GM12878 (cell line): ENCODE measurements at regions not wholly inside any gene's neighbourhood (a gene's known extent, or its start where the extent isn't known, plus 50 kb on each side); places are given as distances from the start of the nearest gene placed in this dataset.

Experiments
- ATAC-seq: fragments of 200-7000 bp; cut with Tn5 transposase; 3 replicates; pipeline ENCODE4 v1.9.1; 2020; ENCODE audit warnings: mild to moderate bottlenecking, moderate library complexity
- BruUV-seq: library from RNA; stranded (reverse); fragments of 400-500 nt; replicated peaks from 2 replicates; lab custom pipeline; 2021; lab: Mats Ljungman, UMichigan
- CTCF ChIA-PET: fragments of 300-600 bp; sonication (Branson Sonifier 250); formaldehyde crosslinking; extraction: SDS; loops from one replicate; lab custom pipeline; 2021; ENCODE audit warnings: inconsistent platforms; lab: Yijun Ruan, JAX
- POLR2A ChIA-PET: fragments of 350-600 bp; formaldehyde crosslinking; extraction: SDS; loops from one replicate; lab custom pipeline; 2021; ENCODE audit warnings: inconsistent platforms; lab: Charles Lee
- RAD21 ChIA-PET: fragments of 300-600 bp; sonication (Branson Sonifier 250); formaldehyde crosslinking; loops from one replicate; lab custom pipeline; 2023; ENCODE audit warnings: antibody characterized with exemption; ENCODE audit not compliant: unreplicated experiment; lab: Charles Lee
- SMC1A ChIA-PET: fragments of 300-600 bp; sonication (Branson Sonifier 250); formaldehyde crosslinking; loops from one replicate; lab custom pipeline; 2023; ENCODE audit not compliant: unreplicated experiment, uncharacterized antibody; lab: Charles Lee
- DNase-seq: peaks from one replicate; pipeline ENCODE4 v3.0.0-alpha.2; 2011; ENCODE audit warnings: low read depth, low spot score
- FAIRE-seq: peaks from 3 replicates; lab custom pipeline; 2011; peaks lifted over from hg19 to GRCh38; lab: Jason Lieb, UNC
- H2AFZ ChIP-seq: 2 replicates; pipeline ENCODE4 v1.6.0; 2011; ENCODE audit warnings: low read depth, low read length, control low read depth; ENCODE audit not compliant: control insufficient read depth
- H3K27ac ChIP-seq: 2 replicates; pipeline ENCODE4 v1.5.1; 2011; ENCODE audit warnings: control low read depth; ENCODE audit not compliant: control insufficient read depth, insufficient read depth
- H3K27me3 ChIP-seq, 2 experiments: replicated peaks in 1 of 2; 2 replicates each; pipeline versions ENCODE4 v1.6.0 to v1.6.1; 2011; ENCODE audit warnings: low read length in 1 of 2; ENCODE audit not compliant: control insufficient read depth in 2 of 2, insufficient read depth in 2 of 2
- H3K36me3 ChIP-seq, 2 experiments: 2 replicates each; pipeline ENCODE4 v1.5.1; 2011; ENCODE audit warnings: low read length in 1 of 2; ENCODE audit not compliant: control insufficient read depth in 2 of 2, insufficient read depth in 2 of 2
- H3K4me1 ChIP-seq: 2 replicates; pipeline ENCODE4 v1.6.1; 2011; ENCODE audit warnings: mild to moderate bottlenecking, low read length, moderate library complexity, mixed read lengths; ENCODE audit not compliant: control insufficient read depth, insufficient read depth
- H3K4me2 ChIP-seq: 2 replicates; pipeline ENCODE4 v1.6.0; 2011; ENCODE audit warnings: control low read depth; ENCODE audit not compliant: control insufficient read depth, insufficient read depth
- H3K4me3 ChIP-seq: fragments of 200-600 bp; sonication (generic); 2 replicates; pipeline ENCODE4 v1.5.1; 2016
- H3K79me2 ChIP-seq: 2 replicates; pipeline ENCODE4 v1.6.0; 2011; ENCODE audit warnings: low read length; ENCODE audit not compliant: control insufficient read depth, insufficient read depth
- H3K9ac ChIP-seq: 2 replicates; pipeline ENCODE4 v1.8.0; 2011; ENCODE audit warnings: low read length, control low read depth, mixed read lengths; ENCODE audit not compliant: control insufficient read depth, insufficient read depth
- H3K9me3 ChIP-seq: replicated peaks from 3 replicates; pipeline ENCODE4 v1.5.1; 2011; ENCODE audit warnings: mild to moderate bottlenecking, low read length; ENCODE audit not compliant: control insufficient read depth, insufficient read depth
- H4K20me1 ChIP-seq: 2 replicates; pipeline ENCODE4 v1.6.0; 2011; ENCODE audit not compliant: control insufficient read depth, insufficient read depth
- CTCF ChIP-seq, 3 experiments: IDR thresholded peaks in 2 of 3; conservative IDR thresholded peaks in 1 of 3; 2 replicates each; pipeline ENCODE4 v1.5.1; 2011; ENCODE audit warnings: low read depth in 3 of 3, low read length in 3 of 3, mild to moderate bottlenecking in 3 of 3, control low read depth in 2 of 3, moderate library complexity in 2 of 3, inconsistent platforms in 1 of 3, mixed read lengths in 1 of 3; ENCODE audit not compliant: control insufficient read depth in 2 of 3, insufficient read depth in 1 of 3; ENCODE audit errors: extremely low read depth in 1 of 3
- EP300 ChIP-seq, 2 experiments: fragments of 150-350 bp in 1 of 2; IDR thresholded peaks; 2 replicates each; pipeline ENCODE4 v1.6.1; 2011 to 2012; ENCODE audit warnings: low read depth in 2 of 2, low read length in 2 of 2, borderline replicate concordance in 1 of 2, improper control_type of control experiment in 1 of 2, inconsistent platforms in 1 of 2; ENCODE audit not compliant: control insufficient read depth in 1 of 2
- GATAD2B ChIP-seq: fragments of 450-650 bp; conservative IDR thresholded peaks from 2 replicates; pipeline ENCODE4 v1.6.1; 2017; ENCODE audit warnings: low read depth, mild to moderate bottlenecking, moderate library complexity
- KDM1A ChIP-seq: fragments of 200-600 bp; sonication (generic); IDR thresholded peaks from 2 replicates; pipeline ENCODE4 v1.6.1; 2016; ENCODE audit warnings: borderline replicate concordance
- RFX5 ChIP-seq: IDR thresholded peaks from 2 replicates; pipeline ENCODE4 v1.6.1; 2011; ENCODE audit warnings: low read depth, low read length, improper control_type of control experiment
- SKIL ChIP-seq: fragments of 450-650 bp; IDR thresholded peaks from 2 replicates; pipeline ENCODE4 v1.6.1; 2017; ENCODE audit warnings: mild to moderate bottlenecking, low read depth, inconsistent platforms; ENCODE audit not compliant: poor library complexity, severe bottlenecking
- SMC3 ChIP-seq: IDR thresholded peaks from 2 replicates; pipeline ENCODE4 v1.6.1; 2011; ENCODE audit warnings: low read length, improper control_type of control experiment, borderline replicate concordance
- ZNF622 ChIP-seq: fragments of 450-650 bp; IDR thresholded peaks from 2 replicates; pipeline ENCODE4 v1.6.1; 2017; ENCODE audit warnings: mild to moderate bottlenecking, inconsistent platforms
- WGBS: methylation state at CpG from one replicate; pipeline ENCODE4 v1.1.6; 2016; ENCODE audit warnings: low lambda C conversion rate; ENCODE audit not compliant: insufficient replicate concordance, insufficient coverage; ENCODE audit errors: missing lambda C conversion rate; 5-methylcytosine and 5-hydroxymethylcytosine counted together
- in situ Hi-C: fragments of 300-500 bp; cut with MboI; formaldehyde crosslinking; loops from 9 replicates; pipeline ENCODE4 v1.14.3; 2018; ENCODE audit warnings: mixed read lengths
- intact Hi-C: fragments of 100-400 bp; cut with micrococcal nuclease; formaldehyde crosslinking; loops from one replicate; pipeline ENCODE4 v1.14.2; 2022; ENCODE audit not compliant: unreplicated experiment
- TF ChIP-seq, protein P1 (sequence below): IDR thresholded peaks from 2 replicates; pipeline ENCODE4 v1.6.1; 2011; ENCODE audit warnings: mild to moderate bottlenecking, low read depth, low read length, moderate library complexity; ENCODE audit not compliant: insufficient replicate concordance
- TF ChIP-seq, protein P2 (sequence below): IDR thresholded peaks from 2 replicates; pipeline ENCODE4 v1.6.1; 2012; ENCODE audit warnings: low read depth, low read length, improper control_type of control experiment

GRCh38 chr1:25161981-25162380 lies 70.3 kb downstream of the SYF2 start:
- H3K4me2 ChIP-seq: no peak overlapping the region
- FAIRE-seq: no peak
- H3K4me1 ChIP-seq: no peaks in the 10 kb centered on the region
- ChIA-PET RAD21 (no interaction called here), POLR2A (no interaction called here), CTCF (interaction anchor here (1.2 kb wide), 1 partner anchor 13 kb away, joined by 6 read pairs; no protein-coding TSS in a partner anchor), SMC1A (interaction anchor here (0.9 kb wide), 1 partner anchor 13 kb away, joined by 3 read pairs; no protein-coding TSS in a partner anchor)
- BruUV-seq: no TSS peak
- H3K79me2 ChIP-seq: no peaks in the 10 kb centered on the region
- no peaks in the 10 kb centered on the region for H3K9me3 ChIP-seq
- intact Hi-C loops (no loop called here), in situ Hi-C loops (no loop called here)
- WGBS: 0% methylated on average over 2 of the region's 2 CpGs
- no peaks in the 10 kb centered on the region for H4K20me1 ChIP-seq
- no peak for ATAC-seq
- DNase-seq: no peak
- no peak for TF ChIP-seq SKIL
- TF ChIP-seq, protein P1, sequence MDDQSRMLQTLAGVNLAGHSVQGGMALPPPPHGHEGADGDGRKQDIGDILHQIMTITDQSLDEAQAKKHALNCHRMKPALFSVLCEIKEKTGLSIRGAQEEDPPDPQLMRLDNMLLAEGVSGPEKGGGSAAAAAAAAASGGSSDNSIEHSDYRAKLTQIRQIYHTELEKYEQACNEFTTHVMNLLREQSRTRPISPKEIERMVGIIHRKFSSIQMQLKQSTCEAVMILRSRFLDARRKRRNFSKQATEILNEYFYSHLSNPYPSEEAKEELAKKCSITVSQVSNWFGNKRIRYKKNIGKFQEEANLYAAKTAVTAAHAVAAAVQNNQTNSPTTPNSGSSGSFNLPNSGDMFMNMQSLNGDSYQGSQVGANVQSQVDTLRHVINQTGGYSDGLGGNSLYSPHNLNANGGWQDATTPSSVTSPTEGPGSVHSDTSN: no peak
- no peak for TF ChIP-seq ZNF622
- no peak for TF ChIP-seq GATAD2B
- no peak for TF ChIP-seq RFX5
- TF ChIP-seq EP300 (IDR thresholded peaks at IDR 0.05; ENCODE audit: borderline replicate concordance in 1 of 2, control insufficient read depth in 1 of 2, low read depth in 2 of 2, low read length in 2 of 2): no peak
- TF ChIP-seq KDM1A: no peak
- no peak for TF ChIP-seq CTCF (IDR thresholded peaks at IDR 0.05 in 2 of 3, conservative IDR thresholded peaks at IDR 0.05 in 1 of 3; ENCODE audit: control insufficient read depth in 2 of 3, extremely low read depth in 1 of 3, insufficient read depth in 1 of 3, low read depth in 3 of 3, low read length in 3 of 3)
- TF ChIP-seq, protein P2, sequence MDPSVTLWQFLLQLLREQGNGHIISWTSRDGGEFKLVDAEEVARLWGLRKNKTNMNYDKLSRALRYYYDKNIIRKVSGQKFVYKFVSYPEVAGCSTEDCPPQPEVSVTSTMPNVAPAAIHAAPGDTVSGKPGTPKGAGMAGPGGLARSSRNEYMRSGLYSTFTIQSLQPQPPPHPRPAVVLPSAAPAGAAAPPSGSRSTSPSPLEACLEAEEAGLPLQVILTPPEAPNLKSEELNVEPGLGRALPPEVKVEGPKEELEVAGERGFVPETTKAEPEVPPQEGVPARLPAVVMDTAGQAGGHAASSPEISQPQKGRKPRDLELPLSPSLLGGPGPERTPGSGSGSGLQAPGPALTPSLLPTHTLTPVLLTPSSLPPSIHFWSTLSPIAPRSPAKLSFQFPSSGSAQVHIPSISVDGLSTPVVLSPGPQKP: no peak
- TF ChIP-seq SMC3: no peak
- H3K27me3 ChIP-seq: no peaks in the 10 kb centered on the region; a peak in 1 of 4 replicates
- H2AFZ ChIP-seq: no peak overlapping the region
- H3K4me3 ChIP-seq: no peak overlapping the region
- no peaks in the 10 kb centered on the region for H3K36me3 ChIP-seq
- H3K9ac ChIP-seq: no peak overlapping the region
- no peak overlapping the region for H3K27ac ChIP-seq
